ENCODE measurements at regions not wholly inside any gene's neighbourhood (a gene's known extent, or its start where the extent isn't known, plus 50 kb on each side); places are given as distances from the start of the nearest gene placed in this dataset.

- Histone ChIP-seq H3F3A (ENCODE audit: insufficient read depth, low read length) (no peaks in the 10 kb centered on the region), H2AFZ (ENCODE audit: low read length) (no peak overlapping the region), H3K9me2 (ENCODE audit: low read depth, low read length) (no peaks in the 10 kb centered on the region), H3K4me1 (ENCODE audit: insufficient read depth, low read length, severe bottlenecking) (peaks cover 25% of the 10 kb centered on the region), H3K79me2 (ENCODE audit: insufficient read depth, low read length) (no peaks in the 10 kb centered on the region), H3K27me3 (ENCODE audit: insufficient read depth, low read length) (no peaks in the 10 kb centered on the region), H3K4me2 (ENCODE audit: low read length) (no peak overlapping the region), H3K36me3 (ENCODE audit: insufficient read depth, low read length) (no peaks in the 10 kb centered on the region), H3K9me3 (ENCODE audit: low read length) (no peaks in the 10 kb centered on the region), H3K9ac (ENCODE audit: low read length) (no peak overlapping the region), H4K20me1 (ENCODE audit: insufficient read depth, low read length) (no peaks in the 10 kb centered on the region), H3K4me3 (ENCODE audit: low read depth, low read length, poor library complexity, severe bottlenecking) (no peak overlapping the region), H3K27ac (ENCODE audit: low read depth, low read length, poor library complexity, severe bottlenecking) (no peak overlapping the region)
- no peak for TF ChIP-seq CTCF (IDR thresholded peaks at IDR 0.05; ENCODE audit: low read length)
- TF ChIP-seq EZH2 (IDR thresholded peaks at IDR 0.05; ENCODE audit: borderline replicate concordance, low read length), result no peak
These were observed 114.6 kb upstream of the CNTNAP2 start for GRCh38 chr7:146002008-146002407.

- Histone ChIP-seq H3K9me3 (ENCODE audit: low read length) (no peaks in the 10 kb centered on the region), H3K36me3 (ENCODE audit: insufficient read depth, low read length) (no peaks in the 10 kb centered on the region), H3F3A (ENCODE audit: insufficient read depth, low read length) (no peaks in the 10 kb centered on the region), H4K20me1 (ENCODE audit: insufficient read depth, low read length) (no peaks in the 10 kb centered on the region), H3K27ac (ENCODE audit: low read depth, low read length, poor library complexity, severe bottlenecking) (no peak overlapping the region), H3K4me1 (ENCODE audit: insufficient read depth, low read length, severe bottlenecking) (peaks cover 25% of the 10 kb centered on the region), H3K27me3 (ENCODE audit: insufficient read depth, low read length) (no peaks in the 10 kb centered on the region), H3K9me2 (ENCODE audit: low read depth, low read length) (no peaks in the 10 kb centered on the region), H3K4me3 (ENCODE audit: low read depth, low read length, poor library complexity, severe bottlenecking) (no peak overlapping the region), H3K79me2 (ENCODE audit: insufficient read depth, low read length) (no peaks in the 10 kb centered on the region), H2AFZ (ENCODE audit: low read length) (no peak overlapping the region), H3K9ac (ENCODE audit: low read length) (no peak overlapping the region), H3K4me2 (ENCODE audit: low read length) (no peak overlapping the region)
- TF ChIP-seq CTCF (IDR thresholded peaks at IDR 0.05; ENCODE audit: low read length), result no peak
These were observed 115.7 kb upstream of the CNTNAP2 start for GRCh38 chr7:146000882-146001281.

- H3K9me2 ChIP-seq (ENCODE audit: low read depth, low read length), result no peaks in the 10 kb centered on the region
- no peak overlapping the region for H3K27ac ChIP-seq (ENCODE audit: low read depth, low read length, poor library complexity, severe bottlenecking)
- no peaks in the 10 kb centered on the region for H3K79me2 ChIP-seq (ENCODE audit: insufficient read depth, low read length)
- no peaks in the 10 kb centered on the region for H3K27me3 ChIP-seq (ENCODE audit: insufficient read depth, low read length)
- no peak overlapping the region for H3K9ac ChIP-seq (ENCODE audit: low read length)
- H3F3A ChIP-seq (ENCODE audit: insufficient read depth, low read length), result no peaks in the 10 kb centered on the region
- no peak for TF ChIP-seq CTCF (IDR thresholded peaks at IDR 0.05; ENCODE audit: low read length)
- no peak for TF ChIP-seq EZH2 (IDR thresholded peaks at IDR 0.05; ENCODE audit: borderline replicate concordance, low read length)
- no peaks in the 10 kb centered on the region for H4K20me1 ChIP-seq (ENCODE audit: insufficient read depth, low read length)
- no peak overlapping the region for H2AFZ ChIP-seq (ENCODE audit: low read length)
- H3K4me1 ChIP-seq (ENCODE audit: insufficient read depth, low read length, severe bottlenecking), result no peaks in the 10 kb centered on the region
- H3K4me2 ChIP-seq (ENCODE audit: low read length), result no peak overlapping the region
- no peaks in the 10 kb centered on the region for H3K9me3 ChIP-seq (ENCODE audit: low read length)
- H3K36me3 ChIP-seq (ENCODE audit: insufficient read depth, low read length), result no peaks in the 10 kb centered on the region
- H3K4me3 ChIP-seq (ENCODE audit: low read depth, low read length, poor library complexity, severe bottlenecking), result no peak overlapping the region
These were observed 127.1 kb upstream of the CNTNAP2 start for GRCh38 chr7:145989469-145989868.

Data from OCI-LY1 (cell line).